Urinary bladder (tissue), 3 donors: ENCODE measurements at regions not wholly inside any gene's neighbourhood (a gene's known extent, or its start where the extent isn't known, plus 50 kb on each side); places are given as distances from the start of the nearest gene placed in this dataset.
A peak's percentile ranks its signal among the peaks of the same experiment; 100 is the strongest.

Experiments
- DNase-seq: peaks from one replicate; pipeline ENCODE4 v3.0.0-alpha.2; 2015; ENCODE audit errors: extremely low spot score
- H3K27ac ChIP-seq: one replicate; pipeline ENCODE4 v1.5.1; 2013; ENCODE audit warnings: low read depth, mild to moderate bottlenecking, moderate library complexity
- H3K36me3 ChIP-seq: one replicate; pipeline ENCODE4 v1.6.1; 2013; ENCODE audit warnings: mild to moderate bottlenecking, moderate library complexity; ENCODE audit not compliant: insufficient read depth
- H3K4me1 ChIP-seq: one replicate; pipeline ENCODE4 v1.6.1; 2013; ENCODE audit warnings: mild to moderate bottlenecking, moderate library complexity; ENCODE audit not compliant: insufficient read depth
- H3K4me3 ChIP-seq: one replicate; pipeline ENCODE4 v1.5.1; 2013; ENCODE audit warnings: low read depth, low read length
- WGBS: extraction: QIAGEN DNeasy Blood & Tissue Kit; methylation state at CpG from one replicate; pipeline ENCODE4 v1.1.7; 2013; 5-methylcytosine and 5-hydroxymethylcytosine counted together
- donor health status: healthy with polysubstance abuse.
- donor health status: healthy.

DNA sequence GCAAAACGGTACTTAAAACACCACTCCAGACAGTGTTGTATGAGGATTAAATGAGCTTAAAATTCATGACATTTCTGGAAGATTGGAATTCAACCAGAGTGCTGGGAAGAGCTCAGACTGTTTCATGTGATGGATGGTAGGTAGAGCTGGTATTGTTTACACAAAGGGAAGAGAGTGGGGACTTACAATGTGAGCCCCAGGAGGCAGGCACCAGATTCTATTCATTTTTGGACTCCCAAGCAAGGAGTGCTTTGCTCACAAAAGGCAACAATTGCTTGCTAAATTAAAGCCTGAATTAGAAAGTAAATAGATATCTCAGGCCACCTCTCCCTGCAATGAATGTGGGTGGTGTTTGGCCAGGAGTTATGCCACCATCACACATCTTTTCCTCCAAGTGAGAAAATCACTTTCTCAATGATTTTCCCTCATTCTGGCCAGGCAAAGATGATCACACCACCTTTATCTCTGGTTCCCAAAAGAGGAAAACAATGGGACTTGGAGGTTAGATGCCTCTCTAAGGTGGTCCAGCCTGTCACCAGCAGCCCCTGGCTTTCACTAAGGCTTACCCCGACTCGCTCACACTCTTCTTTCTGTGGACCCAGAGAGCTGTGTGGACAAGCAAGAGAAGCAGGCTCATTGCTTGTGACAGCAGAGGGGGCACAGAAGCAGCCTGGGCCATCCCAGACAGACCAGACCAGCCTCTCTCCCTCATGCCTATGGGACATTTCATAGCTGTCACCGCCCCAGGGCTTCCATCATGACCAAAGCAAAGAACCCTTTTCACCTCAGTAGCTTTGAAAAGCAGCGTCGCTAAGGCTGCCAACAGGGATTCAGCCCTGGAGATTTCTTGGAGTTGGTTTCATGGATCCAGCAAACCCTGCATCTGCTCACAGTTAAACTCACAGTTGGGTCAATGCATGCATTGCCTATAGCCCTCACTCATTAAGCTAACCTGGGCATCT lies 63.5 kb upstream of the DRD2 start:
- Histone ChIP-seq H3K36me3 (no peaks in the 10 kb centered on the region), H3K4me3 (no peak overlapping the region), H3K27ac (no peak overlapping the region), H3K4me1 (no peaks in the 10 kb centered on the region)
- DNase-seq: no peak
- 85% methylated on average over 6 of the region's 6 CpGs for WGBS

DNA sequence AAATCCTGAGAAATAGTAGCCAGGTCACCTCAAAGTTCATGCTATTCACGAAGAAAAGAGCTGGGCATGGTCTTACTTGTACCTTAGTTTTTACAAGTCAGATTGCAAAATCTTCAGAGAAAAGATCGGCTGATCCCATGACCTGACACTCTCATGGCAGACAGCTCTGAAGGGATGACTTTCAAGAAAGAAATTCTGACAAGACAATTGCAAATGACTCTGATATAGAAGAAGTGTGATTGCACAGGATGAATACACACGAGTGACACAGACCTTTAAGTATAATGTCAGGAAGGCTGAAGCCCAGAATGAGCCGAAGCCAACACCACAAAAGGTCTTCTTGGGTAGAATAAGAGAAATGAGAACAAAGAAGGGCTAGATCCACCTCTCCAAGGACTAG lies 59.4 kb upstream of the DRD2 start:
- H3K36me3 ChIP-seq: no peaks in the 10 kb centered on the region
- no peaks in the 10 kb centered on the region for H3K4me1 ChIP-seq
- no peak overlapping the region for H3K4me3 ChIP-seq
- 68% methylated on average over 4 of the region's 4 CpGs for WGBS
- no peak overlapping the region for H3K27ac ChIP-seq
- DNase-seq: no peak

DNA sequence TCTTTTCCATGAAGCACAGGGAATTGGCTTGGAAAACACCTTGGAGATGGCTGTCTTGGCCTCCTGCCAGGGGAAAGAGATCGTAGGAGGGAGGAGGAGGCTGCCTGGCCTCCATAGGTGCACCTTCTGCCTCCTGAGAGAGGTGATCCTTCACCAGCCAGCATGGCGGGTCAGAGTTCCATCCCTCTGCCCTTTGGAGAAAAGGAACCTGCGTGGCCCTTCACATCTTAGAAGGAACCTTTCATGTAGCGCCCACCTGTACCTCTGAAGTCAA lies 58.2 kb upstream of the DRD2 start:
- no peak overlapping the region for H3K4me3 ChIP-seq
- H3K36me3 ChIP-seq: no peaks in the 10 kb centered on the region
- no peak for DNase-seq
- H3K27ac ChIP-seq: no peak overlapping the region
- no peaks in the 10 kb centered on the region for H3K4me1 ChIP-seq
- WGBS: 72% methylated on average over 4 of the region's 4 CpGs

DNA sequence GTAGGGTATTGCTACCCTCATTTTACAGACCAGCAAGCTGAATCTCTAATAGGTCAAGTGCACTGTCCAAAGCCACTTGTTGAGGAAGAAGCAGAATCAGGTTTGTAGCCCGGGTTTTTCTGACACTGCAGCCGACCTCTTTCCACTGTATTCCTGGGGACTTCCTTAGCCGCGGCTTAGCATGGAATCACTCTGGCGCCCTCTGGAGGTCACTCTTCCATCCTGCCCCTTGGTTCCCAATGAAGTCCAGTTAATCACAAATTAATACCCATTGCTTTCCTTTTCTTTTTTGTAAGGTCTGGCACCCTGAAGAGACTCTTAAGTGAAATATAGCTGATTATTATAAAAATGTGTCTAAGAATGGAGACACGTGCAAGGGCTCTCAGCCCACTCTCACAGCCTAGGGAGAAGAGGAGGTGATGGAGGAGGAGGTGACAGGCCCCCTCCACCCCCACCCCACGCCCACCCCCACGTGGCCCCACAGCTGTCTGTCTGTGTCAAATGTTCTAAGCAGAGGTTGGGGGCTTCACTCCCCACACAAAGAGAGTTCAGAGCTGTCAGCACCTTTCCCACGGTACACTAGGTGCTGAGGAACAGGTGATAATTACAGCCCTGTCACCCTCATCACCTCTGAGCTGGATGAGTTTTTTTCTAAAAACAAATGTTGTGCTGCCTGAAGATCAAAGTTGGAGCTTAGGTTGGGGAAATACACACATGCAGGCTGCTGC lies 57.7 kb upstream of the DRD2 start:
- DNase-seq: peak; percentile 25
- Histone ChIP-seq H3K4me3 (no peak overlapping the region), H3K27ac (no peak overlapping the region), H3K4me1 (no peaks in the 10 kb centered on the region), H3K36me3 (no peaks in the 10 kb centered on the region)
- 17% methylated on average over 9 of the region's 9 CpGs for WGBS

DNA sequence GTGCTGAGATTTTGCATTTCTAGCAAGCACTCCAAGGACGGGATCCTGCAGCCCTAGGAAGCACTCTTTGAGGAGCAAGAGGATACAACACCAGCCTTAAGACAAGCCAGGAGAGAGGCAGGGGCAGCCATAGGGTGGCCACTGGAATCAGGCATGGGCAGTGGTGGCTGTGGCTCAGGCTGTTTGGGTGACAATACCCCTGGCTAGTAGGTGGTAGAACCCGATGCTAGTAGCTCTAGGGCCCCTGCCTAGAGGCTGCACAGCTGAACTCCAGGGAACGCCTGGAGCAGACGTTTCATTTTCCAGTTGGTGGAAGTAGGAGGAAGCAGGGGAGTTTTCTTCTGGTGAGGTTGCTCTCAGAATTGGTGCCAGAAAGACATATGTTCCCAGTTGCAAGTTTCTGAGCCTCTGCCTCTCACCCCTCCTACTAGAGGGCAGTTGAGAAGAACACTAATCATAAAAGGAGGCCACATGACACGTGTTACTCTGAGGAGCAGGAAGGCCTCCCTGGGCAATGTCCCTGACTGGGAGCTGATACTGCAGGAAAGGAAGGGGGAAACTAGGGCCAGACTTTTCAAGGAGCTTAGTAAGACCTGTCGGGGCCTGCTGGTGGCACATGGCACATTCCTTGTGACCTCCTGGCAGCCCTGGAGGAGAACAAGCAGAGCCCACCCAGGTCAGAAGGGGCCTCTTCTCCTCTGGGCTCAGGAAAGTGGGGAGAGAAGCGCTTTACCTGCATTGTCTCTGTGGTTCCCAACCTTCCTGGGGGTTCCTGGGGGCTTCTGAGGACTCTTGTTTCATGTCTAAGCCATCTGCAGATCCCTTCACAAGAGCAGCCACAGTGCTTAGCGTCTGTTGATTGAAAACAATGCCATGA lies 56.6 kb upstream of the DRD2 start:
- H3K27ac ChIP-seq: no peak overlapping the region
- H3K36me3 ChIP-seq: no peaks in the 10 kb centered on the region
- no peaks in the 10 kb centered on the region for H3K4me1 ChIP-seq
- DNase-seq: no peak
- 60% methylated on average over 8 of the region's 8 CpGs for WGBS
- H3K4me3 ChIP-seq: no peak overlapping the region

DNA sequence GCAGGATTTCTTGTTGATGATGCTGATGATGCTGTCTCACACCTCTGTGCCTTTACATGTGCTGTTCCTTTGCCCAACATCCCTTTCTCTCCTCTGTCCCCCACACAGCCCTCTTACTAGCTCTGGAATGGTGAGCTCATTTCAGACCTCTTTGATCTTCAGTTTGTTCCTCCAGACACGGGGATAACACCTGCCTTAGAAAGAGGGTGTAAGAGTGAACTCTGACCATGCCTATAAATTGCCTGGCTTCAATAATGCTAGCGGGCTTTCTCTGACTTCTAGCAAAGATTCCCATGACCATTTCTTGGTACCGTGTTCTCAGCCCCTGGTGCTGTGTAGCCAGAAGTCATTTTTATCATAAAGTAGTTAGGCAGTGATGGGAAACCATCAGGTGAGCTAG lies 55.9 kb upstream of the DRD2 start:
- DNase-seq: no peak
- Histone ChIP-seq H3K4me1 (no peaks in the 10 kb centered on the region), H3K36me3 (no peaks in the 10 kb centered on the region), H3K27ac (no peak overlapping the region), H3K4me3 (no peak overlapping the region)
- 76% methylated on average over 3 of the region's 3 CpGs for WGBS

DNA sequence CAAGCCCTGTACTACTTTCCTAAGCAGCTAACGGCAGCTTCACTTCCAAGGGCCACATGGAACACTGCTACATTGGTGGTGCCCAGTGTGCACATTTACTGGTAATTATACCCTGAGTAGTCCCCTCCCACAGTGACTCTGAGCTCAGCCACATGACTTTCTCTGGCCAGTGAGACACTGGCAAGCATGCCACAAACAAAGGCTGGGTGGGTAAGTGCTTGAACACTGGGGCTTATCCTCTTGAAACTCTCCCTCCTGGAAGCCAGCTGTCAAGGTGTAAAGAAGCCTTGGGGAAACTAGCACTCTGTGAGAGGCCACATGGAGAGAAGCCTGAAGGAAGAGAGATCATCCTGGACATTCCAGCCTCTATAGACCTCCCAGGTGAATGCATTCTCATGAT lies 54.4 kb upstream of the DRD2 start:
- Histone ChIP-seq H3K4me3 (no peak overlapping the region), H3K4me1 (no peaks in the 10 kb centered on the region), H3K27ac (no peak overlapping the region), H3K36me3 (no peaks in the 10 kb centered on the region)
- 94% methylated on average over 1 of the region's 1 CpG for WGBS
- no peak for DNase-seq

DNA sequence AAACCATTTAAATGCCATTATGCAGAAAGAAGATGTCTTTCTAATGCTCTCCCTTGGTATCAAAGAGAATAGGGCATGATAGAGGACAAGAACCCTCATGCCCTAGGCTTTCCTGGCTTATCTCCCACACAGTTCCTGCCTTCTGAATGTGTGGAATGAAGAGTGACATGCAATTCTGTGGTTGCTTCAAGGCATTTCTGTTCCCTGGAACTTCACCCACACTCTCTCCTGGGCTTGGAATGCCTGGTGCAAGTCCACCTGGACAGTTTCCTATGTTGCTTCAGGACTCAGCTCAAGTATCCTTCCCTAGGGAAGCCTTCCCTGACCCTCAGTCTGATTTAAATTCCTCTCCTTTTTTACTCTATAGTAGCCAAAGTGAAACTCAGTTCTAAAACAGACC lies 53.8 kb upstream of the DRD2 start:
- Histone ChIP-seq H3K27ac (no peak overlapping the region), H3K4me3 (no peak overlapping the region)
- no peak for DNase-seq

DNA sequence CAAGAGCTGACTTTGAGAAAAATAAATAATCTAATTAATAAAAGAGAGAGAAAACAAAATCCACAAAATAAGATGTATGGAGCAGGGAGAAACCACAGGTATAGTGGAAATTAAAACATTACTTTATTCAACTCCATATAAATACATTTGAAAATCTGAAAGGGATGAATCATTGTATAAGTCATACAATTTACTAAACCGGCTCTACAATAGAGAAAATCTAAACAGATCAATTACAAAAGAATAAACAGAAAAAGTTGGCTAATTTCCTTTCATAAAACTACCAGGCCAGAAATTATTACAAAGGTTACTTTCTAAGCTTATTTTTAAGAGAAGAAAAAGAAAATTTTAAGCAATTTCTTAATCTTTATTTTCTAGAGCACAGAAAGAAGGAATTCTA lies 51.3 kb upstream of the DRD2 start:
- no peak for DNase-seq
- no peaks in the 10 kb centered on the region for H3K4me1 ChIP-seq
- WGBS: 65% methylated on average over 1 of the region's 1 CpG
- no peak overlapping the region for H3K27ac ChIP-seq
- H3K4me3 ChIP-seq: no peak overlapping the region
- no peaks in the 10 kb centered on the region for H3K36me3 ChIP-seq

More for the DNA sequence above, 53.8 kb upstream of the DRD2 start:
- Histone ChIP-seq H3K4me1 (no peaks in the 10 kb centered on the region), H3K36me3 (no peaks in the 10 kb centered on the region)
